HepG2 (cell line): ENCODE measurements at regions not wholly inside any gene's neighbourhood (a gene's known extent, or its start where the extent isn't known, plus 50 kb on each side); places are given as distances from the start of the nearest gene placed in this dataset.

ENCODE experiments used
- ATAC-seq: fragments of 200-7000 bp; cut with Tn5 transposase; 3 replicates; pipeline ENCODE4 v1.9.1; 2020; ENCODE audit warnings: mild to moderate bottlenecking, moderate library complexity
- BruUV-seq: library from RNA; stranded (reverse); fragments of 400-500 nt; replicated peaks from 2 replicates; lab custom pipeline; 2021; lab: Mats Ljungman, UMichigan
- CTCF ChIA-PET: fragments of 300-600 bp; formaldehyde crosslinking; extraction: SDS; loops from one replicate; lab custom pipeline; 2021; ENCODE audit warnings: low total read pairs, inconsistent platforms, low intra/inter-chr PET ratio; lab: Yijun Ruan, JAX
- POLR2A ChIA-PET: fragments of 350-600 bp; sonication (Branson Sonifier 250); formaldehyde crosslinking; loops from one replicate; lab custom pipeline; 2020; ENCODE audit warnings: antibody characterized with exemption, inconsistent platforms; lab: Yijun Ruan, JAX
- DNase-seq: peaks from one replicate; pipeline ENCODE4 v3.0.0-alpha.2; 2015; ENCODE audit warnings: low spot score
- FAIRE-seq: peaks from 3 replicates; lab custom pipeline; 2011; peaks lifted over from hg19 to GRCh38; lab: Jason Lieb, UNC
- H2AFZ ChIP-seq: one replicate; pipeline ENCODE4 v1.6.1; 2011; ENCODE audit warnings: low read length, inconsistent platforms
- H3K27ac ChIP-seq: fragments of 300-600 bp; 3 replicates; pipeline ENCODE4 v1.8.0; 2011; ENCODE audit warnings: mixed run types, mild to moderate bottlenecking, mixed read lengths, low read length, inconsistent platforms; ENCODE audit not compliant: insufficient read depth; ENCODE audit errors: extremely low read length
- H3K27me3 ChIP-seq, 2 experiments: fragments of 200-600 bp in 1 of 2; 2 replicates in 1 of 2; 3 replicates in 1 of 2; pipeline versions ENCODE4 v1.6.0 to v1.8.0; 2011; ENCODE audit warnings: low read length in 2 of 2, mild to moderate bottlenecking in 2 of 2, moderate library complexity in 2 of 2, inconsistent platforms in 1 of 2; ENCODE audit not compliant: insufficient read depth in 2 of 2, control insufficient read depth in 1 of 2
- H3K36me3 ChIP-seq, 2 experiments: fragments of 200-600 bp in 1 of 2; replicated peaks in 1 of 2; 2 replicates in 1 of 2; 3 replicates in 1 of 2; pipeline versions ENCODE4 v1.5.1 to v1.8.0; 2011; ENCODE audit warnings: low read length in 2 of 2, inconsistent platforms in 1 of 2; ENCODE audit not compliant: insufficient read depth in 2 of 2, control insufficient read depth in 1 of 2
- H3K4me1 ChIP-seq: 2 replicates; pipeline ENCODE4 v1.5.1; 2012; ENCODE audit warnings: low read length, inconsistent platforms; ENCODE audit not compliant: insufficient read depth
- H3K4me2 ChIP-seq: 2 replicates; pipeline ENCODE4 v1.6.0; 2011; ENCODE audit warnings: low read depth, low read length, inconsistent platforms
- H3K4me3 ChIP-seq, 3 experiments: fragments of 200-600 bp in 1 of 3; sonication (generic), shearing (Covaris generic) in 1 of 3; replicated peaks in 1 of 3; 2 replicates each; pipeline ENCODE4 v1.5.1; 2011 to 2016; ENCODE audit warnings: low read length in 3 of 3, inconsistent platforms in 2 of 3, low read depth in 2 of 3, mild to moderate bottlenecking in 2 of 3, control low read depth in 1 of 3, mixed read lengths in 1 of 3; ENCODE audit not compliant: insufficient read depth in 1 of 3
- H3K79me2 ChIP-seq: one replicate; pipeline ENCODE4 v1.6.1; 2011; ENCODE audit warnings: low read length, inconsistent platforms; ENCODE audit not compliant: insufficient read depth
- H3K9ac ChIP-seq: 2 replicates; pipeline ENCODE4 v1.6.0; 2011; ENCODE audit warnings: mild to moderate bottlenecking, low read depth, low read length, inconsistent platforms; ENCODE audit not compliant: insufficient read depth
- H3K9me3 ChIP-seq: 2 replicates; pipeline ENCODE4 v1.5.1; 2012; ENCODE audit warnings: mild to moderate bottlenecking, low read length
- H4K20me1 ChIP-seq: 2 replicates; pipeline ENCODE4 v1.6.0; 2011; ENCODE audit warnings: inconsistent platforms, mild to moderate bottlenecking, low read length, moderate library complexity; ENCODE audit not compliant: insufficient read depth
- KDM1A ChIP-seq: IDR thresholded peaks from 2 replicates; pipeline ENCODE4 v1.6.1; 2016; ENCODE audit warnings: missing compliant biosample characterization
- NAIF1 ChIP-seq: sonication (generic); formaldehyde crosslinking; IDR thresholded peaks from 2 replicates; pipeline ENCODE4 v1.5.0; 2020; ENCODE audit warnings: mild to moderate bottlenecking, missing genetic modification reagents, borderline replicate concordance
- SAFB2 ChIP-seq: sonication (generic); formaldehyde crosslinking; IDR thresholded peaks from 2 replicates; pipeline ENCODE4 v1.5.1; 2020; ENCODE audit warnings: missing genetic modification reagents, low read depth, mild to moderate bottlenecking, borderline replicate concordance
- ZFP36L1 ChIP-seq: sonication (generic); formaldehyde crosslinking; IDR thresholded peaks from 2 replicates; pipeline ENCODE4 v1.8.0; 2022; ENCODE audit warnings: mild to moderate bottlenecking, missing genetic modification reagents, moderate library complexity
- ZNF121 ChIP-seq: sonication (generic); formaldehyde crosslinking; IDR thresholded peaks from 2 replicates; pipeline ENCODE4 v1.5.0; 2020; ENCODE audit warnings: mild to moderate bottlenecking, missing genetic modification reagents
- ZNF232 ChIP-seq: sonication (generic); formaldehyde crosslinking; IDR thresholded peaks from 2 replicates; pipeline ENCODE4 v1.4.0; 2020; ENCODE audit warnings: missing genetic modification reagents, borderline replicate concordance
- ZNF446 ChIP-seq: sonication (generic); formaldehyde crosslinking; IDR thresholded peaks from 2 replicates; pipeline ENCODE4 v1.5.0; 2020; ENCODE audit warnings: mild to moderate bottlenecking, missing genetic modification reagents
- ZNF496 ChIP-seq: sonication (generic); formaldehyde crosslinking; IDR thresholded peaks from 2 replicates; pipeline ENCODE4 v1.8.1; 2023; ENCODE audit warnings: mild to moderate bottlenecking, moderate library complexity, missing genetic modification reagents; ENCODE audit not compliant: insufficient replicate concordance
- ZNF552 ChIP-seq: sonication (generic); formaldehyde crosslinking; IDR thresholded peaks from 2 replicates; pipeline ENCODE4 v1.9.0; 2022; ENCODE audit warnings: missing genetic modification reagents, mild to moderate bottlenecking, borderline replicate concordance
- WGBS: methylation state at CpG from one replicate; pipeline ENCODE4 v1.1.6; 2017; ENCODE audit warnings: low lambda C conversion rate; 5-methylcytosine and 5-hydroxymethylcytosine counted together
- in situ Hi-C: cut with HindIII; loops from 2 replicates; pipeline ENCODE4 v1.10.0; 2017; ENCODE audit warnings: low pct_unique_long_range_greater_than_20kb; ENCODE audit not compliant: extremely low pct_ligation_motif_present
- intact Hi-C: fragments of 100-400 bp; cut with micrococcal nuclease; formaldehyde crosslinking; loops from one replicate; pipeline ENCODE4 v1.10.0; 2022; ENCODE audit not compliant: unreplicated experiment
- TF ChIP-seq, protein P1 (sequence below): sonication (generic); formaldehyde crosslinking; IDR thresholded peaks from 2 replicates; pipeline ENCODE4 v1.4.0; 2020; ENCODE audit warnings: missing genetic modification reagents
- TF ChIP-seq, protein P2 (sequence below): sonication (generic); formaldehyde crosslinking; IDR thresholded peaks from 2 replicates; pipeline ENCODE4 v1.5.1; 2020; ENCODE audit warnings: mild to moderate bottlenecking, missing genetic modification reagents
- TF ChIP-seq, protein P3 (sequence below): sonication (generic); formaldehyde crosslinking; IDR thresholded peaks from 2 replicates; pipeline ENCODE4 v1.9.0; 2021; ENCODE audit warnings: mild to moderate bottlenecking, missing genetic modification reagents

DNA sequence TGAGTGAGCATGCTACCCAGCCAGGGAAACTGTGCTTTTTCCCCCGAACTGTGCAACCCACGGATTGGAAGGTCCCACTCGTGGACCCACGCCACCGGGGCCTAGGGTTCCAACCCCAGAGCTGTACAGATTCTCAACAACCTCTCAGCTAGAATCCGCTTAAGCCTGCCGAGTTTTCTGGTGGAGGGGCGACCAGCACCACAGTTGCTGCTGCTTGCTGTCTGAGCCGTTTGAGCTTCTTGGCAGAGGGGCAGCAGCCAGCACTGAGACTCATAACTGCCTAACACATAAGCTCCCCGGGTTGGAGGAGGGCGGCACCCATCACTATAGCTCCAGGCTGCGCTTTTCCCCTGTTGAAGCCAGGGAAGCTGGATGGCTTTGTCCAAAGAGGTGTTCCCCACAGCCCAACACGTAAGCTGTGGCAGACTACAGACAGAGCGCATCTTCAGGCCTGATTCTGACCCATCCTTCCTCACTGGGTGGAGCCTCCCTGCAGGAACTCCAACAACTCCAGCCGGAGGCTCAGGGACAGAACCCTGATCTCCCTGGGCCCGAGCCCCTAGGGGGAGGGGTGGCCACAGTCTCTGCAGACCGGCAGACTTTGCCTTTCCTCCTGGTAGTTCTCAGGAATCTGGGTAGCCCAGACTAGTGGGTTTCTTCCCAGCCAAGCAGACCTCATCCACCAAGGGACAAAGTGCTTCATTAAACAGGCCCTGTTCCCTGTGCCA, 871.6 kb downstream of the SLITRK6 start:
- ATAC-seq (no peak), DNase-seq (no peak), FAIRE-seq (no peak)
- Histone ChIP-seq H3K9me3 (no peaks in the 10 kb centered on the region), H3K4me1 (no peaks in the 10 kb centered on the region), H3K4me2 (no peak overlapping the region), H3K27me3 (no peaks in the 10 kb centered on the region), H3K36me3 (no peaks in the 10 kb centered on the region), H3K79me2 (no peaks in the 10 kb centered on the region), H4K20me1 (no peaks in the 10 kb centered on the region), H3K9ac (no peak overlapping the region), H2AFZ (no peak overlapping the region), H3K27ac (no peak overlapping the region), H3K4me3 (no peak overlapping the region)
- in situ Hi-C loops (no loop called here), intact Hi-C loops (no loop called here)
- CTCF ChIA-PET: no interaction called here
- BruUV-seq: no TSS peak
- 47% methylated on average over 3 of the region's 17 CpGs for WGBS
- POLR2A ChIA-PET: no interaction called here
- TF ChIP-seq NAIF1 (CRISPR knock-in tag): no peak
- no peak for TF ChIP-seq ZNF121 (CRISPR knock-in tag)
- TF ChIP-seq ZNF552: no peak
- TF ChIP-seq, protein P1, sequence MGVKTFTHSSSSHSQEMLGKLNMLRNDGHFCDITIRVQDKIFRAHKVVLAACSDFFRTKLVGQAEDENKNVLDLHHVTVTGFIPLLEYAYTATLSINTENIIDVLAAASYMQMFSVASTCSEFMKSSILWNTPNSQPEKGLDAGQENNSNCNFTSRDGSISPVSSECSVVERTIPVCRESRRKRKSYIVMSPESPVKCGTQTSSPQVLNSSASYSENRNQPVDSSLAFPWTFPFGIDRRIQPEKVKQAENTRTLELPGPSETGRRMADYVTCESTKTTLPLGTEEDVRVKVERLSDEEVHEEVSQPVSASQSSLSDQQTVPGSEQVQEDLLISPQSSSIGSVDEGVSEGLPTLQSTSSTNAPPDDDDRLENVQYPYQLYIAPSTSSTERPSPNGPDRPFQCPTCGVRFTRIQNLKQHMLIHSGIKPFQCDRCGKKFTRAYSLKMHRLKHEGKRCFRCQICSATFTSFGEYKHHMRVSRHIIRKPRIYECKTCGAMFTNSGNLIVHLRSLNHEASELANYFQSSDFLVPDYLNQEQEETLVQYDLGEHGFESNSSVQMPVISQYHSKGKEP: no peak
- TF ChIP-seq ZNF496 (CRISPR knock-in tag): no peak
- TF ChIP-seq, protein P2, sequence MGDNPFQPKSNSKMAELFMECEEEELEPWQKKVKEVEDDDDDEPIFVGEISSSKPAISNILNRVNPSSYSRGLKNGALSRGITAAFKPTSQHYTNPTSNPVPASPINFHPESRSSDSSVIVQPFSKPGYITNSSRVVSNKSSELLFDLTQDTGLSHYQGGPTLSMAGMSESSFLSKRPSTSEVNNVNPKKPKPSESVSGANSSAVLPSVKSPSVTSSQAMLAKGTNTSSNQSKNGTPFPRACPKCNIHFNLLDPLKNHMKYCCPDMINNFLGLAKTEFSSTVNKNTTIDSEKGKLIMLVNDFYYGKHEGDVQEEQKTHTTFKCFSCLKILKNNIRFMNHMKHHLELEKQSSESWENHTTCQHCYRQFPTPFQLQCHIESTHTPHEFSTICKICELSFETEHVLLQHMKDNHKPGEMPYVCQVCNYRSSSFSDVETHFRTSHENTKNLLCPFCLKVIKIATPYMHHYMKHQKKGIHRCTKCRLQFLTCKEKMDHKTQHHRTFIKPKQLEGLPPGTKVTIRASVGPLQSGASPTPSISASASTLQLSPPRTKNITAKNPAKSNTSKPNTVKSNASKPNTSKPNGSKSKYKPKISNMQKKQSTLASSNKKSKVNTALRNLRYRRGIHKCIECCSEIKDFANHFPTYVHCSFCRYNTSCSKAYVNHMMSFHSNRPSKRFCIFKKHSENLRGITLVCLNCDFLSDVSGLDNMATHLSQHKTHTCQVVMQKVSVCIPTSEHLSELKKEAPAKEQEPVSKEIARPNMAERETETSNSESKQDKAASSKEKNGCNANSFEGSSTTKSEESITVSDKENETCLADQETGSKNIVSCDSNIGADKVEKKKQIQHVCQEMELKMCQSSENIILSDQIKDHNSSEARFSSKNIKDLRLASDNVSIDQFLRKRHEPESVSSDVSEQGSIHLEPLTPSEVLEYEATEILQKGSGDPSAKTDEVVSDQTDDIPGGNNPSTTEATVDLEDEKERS: no peak
- TF ChIP-seq SAFB2 (CRISPR knock-in tag): no peak
- no peak for TF ChIP-seq ZNF446 (CRISPR knock-in tag)
- TF ChIP-seq KDM1A: no peak
- TF ChIP-seq ZFP36L1: no peak
- TF ChIP-seq ZNF232 (CRISPR knock-in tag): no peak
- TF ChIP-seq, protein P3, sequence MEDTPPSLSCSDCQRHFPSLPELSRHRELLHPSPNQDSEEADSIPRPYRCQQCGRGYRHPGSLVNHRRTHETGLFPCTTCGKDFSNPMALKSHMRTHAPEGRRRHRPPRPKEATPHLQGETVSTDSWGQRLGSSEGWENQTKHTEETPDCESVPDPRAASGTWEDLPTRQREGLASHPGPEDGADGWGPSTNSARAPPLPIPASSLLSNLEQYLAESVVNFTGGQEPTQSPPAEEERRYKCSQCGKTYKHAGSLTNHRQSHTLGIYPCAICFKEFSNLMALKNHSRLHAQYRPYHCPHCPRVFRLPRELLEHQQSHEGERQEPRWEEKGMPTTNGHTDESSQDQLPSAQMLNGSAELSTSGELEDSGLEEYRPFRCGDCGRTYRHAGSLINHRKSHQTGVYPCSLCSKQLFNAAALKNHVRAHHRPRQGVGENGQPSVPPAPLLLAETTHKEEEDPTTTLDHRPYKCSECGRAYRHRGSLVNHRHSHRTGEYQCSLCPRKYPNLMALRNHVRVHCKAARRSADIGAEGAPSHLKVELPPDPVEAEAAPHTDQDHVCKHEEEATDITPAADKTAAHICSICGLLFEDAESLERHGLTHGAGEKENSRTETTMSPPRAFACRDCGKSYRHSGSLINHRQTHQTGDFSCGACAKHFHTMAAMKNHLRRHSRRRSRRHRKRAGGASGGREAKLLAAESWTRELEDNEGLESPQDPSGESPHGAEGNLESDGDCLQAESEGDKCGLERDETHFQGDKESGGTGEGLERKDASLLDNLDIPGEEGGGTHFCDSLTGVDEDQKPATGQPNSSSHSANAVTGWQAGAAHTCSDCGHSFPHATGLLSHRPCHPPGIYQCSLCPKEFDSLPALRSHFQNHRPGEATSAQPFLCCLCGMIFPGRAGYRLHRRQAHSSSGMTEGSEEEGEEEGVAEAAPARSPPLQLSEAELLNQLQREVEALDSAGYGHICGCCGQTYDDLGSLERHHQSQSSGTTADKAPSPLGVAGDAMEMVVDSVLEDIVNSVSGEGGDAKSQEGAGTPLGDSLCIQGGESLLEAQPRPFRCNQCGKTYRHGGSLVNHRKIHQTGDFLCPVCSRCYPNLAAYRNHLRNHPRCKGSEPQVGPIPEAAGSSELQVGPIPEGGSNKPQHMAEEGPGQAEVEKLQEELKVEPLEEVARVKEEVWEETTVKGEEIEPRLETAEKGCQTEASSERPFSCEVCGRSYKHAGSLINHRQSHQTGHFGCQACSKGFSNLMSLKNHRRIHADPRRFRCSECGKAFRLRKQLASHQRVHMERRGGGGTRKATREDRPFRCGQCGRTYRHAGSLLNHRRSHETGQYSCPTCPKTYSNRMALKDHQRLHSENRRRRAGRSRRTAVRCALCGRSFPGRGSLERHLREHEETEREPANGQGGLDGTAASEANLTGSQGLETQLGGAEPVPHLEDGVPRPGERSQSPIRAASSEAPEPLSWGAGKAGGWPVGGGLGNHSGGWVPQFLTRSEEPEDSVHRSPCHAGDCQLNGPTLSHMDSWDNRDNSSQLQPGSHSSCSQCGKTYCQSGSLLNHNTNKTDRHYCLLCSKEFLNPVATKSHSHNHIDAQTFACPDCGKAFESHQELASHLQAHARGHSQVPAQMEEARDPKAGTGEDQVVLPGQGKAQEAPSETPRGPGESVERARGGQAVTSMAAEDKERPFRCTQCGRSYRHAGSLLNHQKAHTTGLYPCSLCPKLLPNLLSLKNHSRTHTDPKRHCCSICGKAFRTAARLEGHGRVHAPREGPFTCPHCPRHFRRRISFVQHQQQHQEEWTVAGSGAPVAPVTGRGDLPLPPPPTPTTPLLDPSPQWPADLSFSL (CRISPR knock-in tag): no peak
